ENCODE measurements at regions not wholly inside any gene's neighbourhood (a gene's known extent, or its start where the extent isn't known, plus 50 kb on each side); places are given as distances from the start of the nearest gene placed in this dataset.

DNA sequence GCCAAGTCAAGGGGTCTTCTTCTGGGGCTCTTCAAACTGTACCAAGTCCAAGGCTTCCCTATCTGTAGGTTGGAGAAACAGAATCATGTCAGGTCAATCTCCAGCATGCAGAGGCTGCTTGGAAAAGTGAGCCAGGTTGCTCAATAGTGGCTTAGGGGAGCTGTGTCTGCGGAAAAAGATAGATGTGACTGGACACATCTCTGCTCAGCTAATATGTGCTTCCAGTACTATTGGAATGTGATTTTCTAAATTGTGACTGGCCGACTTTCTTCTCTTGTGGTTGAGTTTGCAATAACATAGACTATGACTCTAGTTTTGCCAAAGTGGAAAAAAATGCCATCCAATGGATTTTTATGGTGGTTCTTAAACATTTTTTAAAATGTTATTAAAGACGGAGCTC lies 136.7 kb downstream of the BOD1 start:
- Histone ChIP-seq H3K27me3 (ENCODE audit: insufficient read depth, low read depth, severe bottlenecking) (peaks cover 92% of the 10 kb centered on the region), H3K36me3 (no peaks in the 10 kb centered on the region), H3K4me3 (ENCODE audit: low read depth, low read length) (no peak overlapping the region), H3K27ac (no peak overlapping the region), H3K9me3 (ENCODE audit: severe bottlenecking) (no peaks in the 10 kb centered on the region)
- DNase-seq = no peak
- TF ChIP-seq, protein P1, sequence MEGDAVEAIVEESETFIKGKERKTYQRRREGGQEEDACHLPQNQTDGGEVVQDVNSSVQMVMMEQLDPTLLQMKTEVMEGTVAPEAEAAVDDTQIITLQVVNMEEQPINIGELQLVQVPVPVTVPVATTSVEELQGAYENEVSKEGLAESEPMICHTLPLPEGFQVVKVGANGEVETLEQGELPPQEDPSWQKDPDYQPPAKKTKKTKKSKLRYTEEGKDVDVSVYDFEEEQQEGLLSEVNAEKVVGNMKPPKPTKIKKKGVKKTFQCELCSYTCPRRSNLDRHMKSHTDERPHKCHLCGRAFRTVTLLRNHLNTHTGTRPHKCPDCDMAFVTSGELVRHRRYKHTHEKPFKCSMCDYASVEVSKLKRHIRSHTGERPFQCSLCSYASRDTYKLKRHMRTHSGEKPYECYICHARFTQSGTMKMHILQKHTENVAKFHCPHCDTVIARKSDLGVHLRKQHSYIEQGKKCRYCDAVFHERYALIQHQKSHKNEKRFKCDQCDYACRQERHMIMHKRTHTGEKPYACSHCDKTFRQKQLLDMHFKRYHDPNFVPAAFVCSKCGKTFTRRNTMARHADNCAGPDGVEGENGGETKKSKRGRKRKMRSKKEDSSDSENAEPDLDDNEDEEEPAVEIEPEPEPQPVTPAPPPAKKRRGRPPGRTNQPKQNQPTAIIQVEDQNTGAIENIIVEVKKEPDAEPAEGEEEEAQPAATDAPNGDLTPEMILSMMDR (IDR thresholded peaks at IDR 0.05; ENCODE audit: low read depth, low read length) = no peak

DNA sequence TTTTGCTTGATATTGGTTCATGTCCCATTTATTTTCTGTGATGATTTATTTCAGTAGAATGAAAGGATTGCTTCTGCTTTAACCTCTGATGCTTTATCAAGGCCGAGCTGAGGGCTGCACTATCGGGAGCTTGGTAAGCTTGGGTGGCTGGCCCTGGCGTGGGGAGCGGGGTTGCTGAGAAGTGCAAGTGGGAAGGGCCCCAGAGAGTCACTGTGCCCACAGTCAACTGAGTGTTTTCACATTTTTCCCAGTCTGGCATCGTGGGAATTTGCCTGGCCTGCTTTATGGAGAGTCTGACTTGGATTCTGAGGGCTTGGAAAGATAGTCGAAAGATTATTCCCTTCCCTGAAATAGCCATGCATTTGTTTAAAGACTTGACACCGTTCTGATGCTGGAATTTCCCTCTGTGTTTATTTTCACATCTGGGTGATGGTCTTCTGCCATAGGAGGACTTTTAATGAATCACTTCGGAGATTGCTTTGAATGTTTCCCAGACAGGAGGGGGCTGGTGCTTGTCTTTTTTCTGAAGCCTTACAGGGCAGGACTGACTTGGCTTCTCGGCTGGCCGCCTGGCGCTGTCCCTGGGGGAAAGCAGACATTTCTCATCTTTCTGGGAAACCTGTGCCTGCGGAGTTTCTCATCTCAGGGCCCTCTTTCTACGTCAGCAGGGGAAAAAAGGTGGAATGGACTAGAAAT lies 139.0 kb downstream of the BOD1 start:
- no peaks in the 10 kb centered on the region for H3K9me3 ChIP-seq (ENCODE audit: severe bottlenecking)
- no peak overlapping the region for H3K27ac ChIP-seq
- peaks cover 96% of the 10 kb centered on the region for H3K27me3 ChIP-seq (ENCODE audit: insufficient read depth, low read depth, severe bottlenecking)
- H3K36me3 ChIP-seq = no peaks in the 10 kb centered on the region
- no peak for DNase-seq
- TF ChIP-seq, protein P1 (IDR thresholded peaks at IDR 0.05; ENCODE audit: low read depth, low read length) = no peak
- H3K4me3 ChIP-seq (ENCODE audit: low read depth, low read length) = no peak overlapping the region

DNA sequence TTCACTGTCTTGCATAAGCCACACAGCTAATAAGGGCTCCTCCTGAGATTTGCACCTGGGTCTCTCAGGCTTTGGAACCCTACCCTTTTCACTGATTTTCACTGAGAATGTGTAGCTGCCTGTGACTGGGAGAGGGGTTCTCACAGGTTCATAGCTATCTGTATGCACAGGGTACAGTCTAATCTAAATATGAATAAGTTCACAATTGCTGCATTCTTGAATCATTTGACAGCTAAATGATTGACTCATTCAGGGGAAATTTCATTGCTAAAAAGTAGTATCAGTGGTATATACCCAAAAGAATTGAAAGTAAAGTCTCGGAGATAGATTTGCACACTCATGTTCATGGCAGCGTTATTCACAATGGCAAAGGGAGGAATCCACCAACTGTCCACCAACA lies 140.7 kb downstream of the BOD1 start:
- TF ChIP-seq, protein P1 (IDR thresholded peaks at IDR 0.05; ENCODE audit: low read depth, low read length) = no peak

DNA sequence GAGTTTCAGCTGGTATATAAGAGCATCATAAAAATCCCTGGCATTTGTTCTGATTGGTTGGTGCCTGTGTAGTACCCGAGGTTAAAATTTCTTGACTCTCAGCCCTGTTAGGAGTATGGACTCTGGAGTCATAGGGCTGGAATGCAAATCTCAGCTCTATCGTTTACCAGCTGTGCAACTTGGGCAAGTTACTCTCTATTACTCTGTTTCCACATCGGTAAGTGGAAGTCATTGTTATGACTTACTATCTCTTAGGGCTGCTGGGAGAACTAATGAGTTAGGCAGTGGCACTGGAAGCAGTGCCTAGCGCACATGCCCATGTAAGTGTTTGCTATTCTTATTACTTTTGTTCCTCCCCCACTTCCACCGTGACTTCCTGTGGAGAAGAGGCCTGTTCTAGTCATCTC lies 141.6 kb downstream of the BOD1 start:
- no peaks in the 10 kb centered on the region for H3K9me3 ChIP-seq (ENCODE audit: severe bottlenecking)

More for the DNA sequence above, 140.7 kb downstream of the BOD1 start:
- no peak for DNase-seq
- H3K27me3 ChIP-seq (ENCODE audit: insufficient read depth, low read depth, severe bottlenecking) = peaks cover 94% of the 10 kb centered on the region
- no peak overlapping the region for H3K27ac ChIP-seq
- no peaks in the 10 kb centered on the region for H3K9me3 ChIP-seq (ENCODE audit: severe bottlenecking)
- H3K4me3 ChIP-seq (ENCODE audit: low read depth, low read length) = no peak overlapping the region
- H3K36me3 ChIP-seq = no peaks in the 10 kb centered on the region

DNA sequence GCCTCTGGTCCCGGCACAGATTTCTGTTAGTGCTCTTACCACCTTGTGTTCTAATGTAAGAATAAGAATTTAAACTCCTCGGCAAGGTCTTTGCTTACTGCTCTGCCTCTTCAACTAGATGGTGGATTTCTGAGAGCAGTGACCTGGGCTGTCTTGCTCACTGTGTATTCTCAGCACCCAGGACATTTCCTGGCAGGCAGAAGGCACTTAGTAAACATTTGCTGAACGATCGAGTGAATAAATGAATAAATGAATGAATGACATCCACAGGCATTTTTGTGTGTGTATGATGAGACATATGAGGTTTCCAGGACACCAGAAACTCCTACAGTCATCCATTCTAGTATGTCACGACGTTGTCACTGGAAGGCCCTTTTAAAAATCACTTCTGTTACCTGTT lies 143.2 kb downstream of the BOD1 start:
- no peak overlapping the region for H3K4me3 ChIP-seq (ENCODE audit: low read depth, low read length)
- no peak for DNase-seq
- no peaks in the 10 kb centered on the region for H3K36me3 ChIP-seq
- H3K27me3 ChIP-seq (ENCODE audit: insufficient read depth, low read depth, severe bottlenecking) = peaks cover 92% of the 10 kb centered on the region
- TF ChIP-seq, protein P1 (IDR thresholded peaks at IDR 0.05; ENCODE audit: low read depth, low read length) = no peak
- H3K27ac ChIP-seq = no peak overlapping the region
- no peaks in the 10 kb centered on the region for H3K9me3 ChIP-seq (ENCODE audit: severe bottlenecking)

More for the DNA sequence above, 141.6 kb downstream of the BOD1 start:
- Histone ChIP-seq H3K27ac (no peak overlapping the region), H3K36me3 (no peaks in the 10 kb centered on the region), H3K4me3 (ENCODE audit: low read depth, low read length) (no peak overlapping the region), H3K27me3 (ENCODE audit: insufficient read depth, low read depth, severe bottlenecking) (peaks cover 93% of the 10 kb centered on the region)
- TF ChIP-seq, protein P1 (IDR thresholded peaks at IDR 0.05; ENCODE audit: low read depth, low read length) = no peak
- DNase-seq = no peak

DNA sequence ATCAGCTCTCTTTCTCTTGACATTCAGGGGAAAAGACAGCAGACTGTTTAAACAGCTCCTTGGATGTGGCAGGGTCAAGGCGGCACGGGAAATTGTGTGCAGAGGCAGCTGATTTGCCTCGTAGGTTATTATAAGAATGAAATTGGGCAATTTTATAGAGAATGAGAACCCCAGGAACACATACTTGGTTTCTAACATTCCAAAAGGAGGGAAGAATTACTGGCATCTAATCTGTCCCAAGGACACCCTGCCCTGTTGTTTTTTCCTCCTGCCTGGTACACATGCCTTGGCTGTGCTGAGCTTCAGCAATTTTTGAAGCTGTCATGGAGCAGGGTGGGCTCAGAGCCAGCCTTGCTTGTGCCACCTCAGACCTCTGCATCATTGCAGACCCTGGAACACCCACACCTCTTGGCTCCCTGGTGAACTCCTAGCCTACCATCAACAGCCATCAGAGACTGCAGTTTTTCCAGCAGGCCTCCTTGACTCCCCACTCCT lies 143.6 kb downstream of the BOD1 start:
- no peaks in the 10 kb centered on the region for H3K9me3 ChIP-seq (ENCODE audit: severe bottlenecking)
- no peak for DNase-seq
- peaks cover 92% of the 10 kb centered on the region for H3K27me3 ChIP-seq (ENCODE audit: insufficient read depth, low read depth, severe bottlenecking)
- H3K4me3 ChIP-seq (ENCODE audit: low read depth, low read length) = no peak overlapping the region
- TF ChIP-seq, protein P1 (IDR thresholded peaks at IDR 0.05; ENCODE audit: low read depth, low read length) = no peak
- H3K27ac ChIP-seq = no peak overlapping the region
- H3K36me3 ChIP-seq = no peaks in the 10 kb centered on the region

Data from WERI-Rb-1 (cell line).